ENCODE measurements at regions not wholly inside any gene's neighbourhood (a gene's known extent, or its start where the extent isn't known, plus 50 kb on each side); places are given as distances from the start of the nearest gene placed in this dataset.

- TF ChIP-seq POLR2A (IDR thresholded peaks at IDR 0.05) (no peak), EP300 (IDR thresholded peaks at IDR 0.05) (no peak), POLR2AphosphoS5 (IDR thresholded peaks at IDR 0.05) (no peak), CTCF (IDR thresholded peaks at IDR 0.05) (no peak)
These were observed 148.3 kb upstream of the PFKP start for GRCh38 chr10:2919016-2919415.
